A673 (cell line): ENCODE measurements at regions not wholly inside any gene's neighbourhood (a gene's known extent, or its start where the extent isn't known, plus 50 kb on each side); places are given as distances from the start of the nearest gene placed in this dataset.
"Not testable (repeated sequence)": the region's sequence is repeated elsewhere in the genome, so short reads cannot be mapped to it uniquely, and the experiment has no call there.

ENCODE experiments used
- BruUV-seq: library from RNA; stranded (reverse); fragments of 400-500 nt; replicated peaks from 2 replicates; lab custom pipeline; 2021; lab: Mats Ljungman, UMichigan
- CTCF ChIA-PET: fragments of 300-600 bp; sonication (Branson Sonifier 250); formaldehyde crosslinking; loops from one replicate; lab custom pipeline; 2022; ENCODE audit warnings: antibody characterized with exemption; lab: Charles Lee
- POLR2A ChIA-PET: fragments of 300-600 bp; sonication (Branson Sonifier 250); formaldehyde crosslinking; loops from one replicate; lab custom pipeline; 2022; ENCODE audit warnings: antibody characterized with exemption; ENCODE audit not compliant: low non-redundant PET; lab: Charles Lee
- DNase-seq: peaks from one replicate; pipeline ENCODE4 v3.0.0-alpha.2; 2015; ENCODE audit warnings: low spot score
- H3K27ac ChIP-seq: fragments of 200-600 bp; sonication (generic); 2 replicates; pipeline ENCODE4 v1.5.1; 2016; ENCODE audit warnings: mixed run types, low read depth, mild to moderate bottlenecking, mixed read lengths, antibody characterized with exemption, low read length; ENCODE audit not compliant: poor library complexity, severe bottlenecking
- H3K27me3 ChIP-seq: fragments of 200-600 bp; sonication (generic); replicated peaks from 2 replicates; pipeline ENCODE4 v1.6.1; 2017; ENCODE audit warnings: mixed run types, low read depth, mild to moderate bottlenecking, mixed read lengths, antibody characterized with exemption, low read length; ENCODE audit not compliant: insufficient read depth, poor library complexity
- H3K36me3 ChIP-seq: fragments of 200-600 bp; sonication (generic); 2 replicates; pipeline ENCODE4 v1.6.1; 2016; ENCODE audit warnings: mixed run types, mild to moderate bottlenecking, mixed read lengths, antibody characterized with exemption, low read length; ENCODE audit not compliant: insufficient read depth, poor library complexity, severe bottlenecking
- H3K4me1 ChIP-seq: fragments of 200-600 bp; sonication (generic); 2 replicates; pipeline ENCODE4 v1.6.1; 2017; ENCODE audit warnings: mixed run types, mild to moderate bottlenecking, mixed read lengths, antibody characterized with exemption, low read length; ENCODE audit not compliant: insufficient read depth, poor library complexity, severe bottlenecking
- H3K4me3 ChIP-seq: fragments of 200-600 bp; sonication (generic); 2 replicates; pipeline ENCODE4 v1.5.1; 2016; ENCODE audit warnings: low read depth, mixed run types, mild to moderate bottlenecking, mixed read lengths, low read length; ENCODE audit not compliant: poor library complexity, severe bottlenecking
- H3K9me3 ChIP-seq: fragments of 200-600 bp; sonication (generic); 2 replicates; pipeline ENCODE4 v1.6.1; 2016; ENCODE audit warnings: mixed run types, low read depth, mild to moderate bottlenecking, mixed read lengths, antibody characterized with exemption, low read length; ENCODE audit not compliant: poor library complexity, severe bottlenecking
- EZH2 ChIP-seq: fragments of 200-600 bp; sonication (generic); IDR thresholded peaks from 2 replicates; pipeline ENCODE4 v1.6.1; 2017; ENCODE audit warnings: borderline replicate concordance, low read depth, mild to moderate bottlenecking, mixed read lengths, antibody characterized with exemption, low read length; ENCODE audit not compliant: poor library complexity, severe bottlenecking
- intact Hi-C: fragments of 100-400 bp; cut with micrococcal nuclease; formaldehyde crosslinking; loops from one replicate; pipeline ENCODE4 v1.10.0; 2022; ENCODE audit not compliant: unreplicated experiment
- TF ChIP-seq, protein P1 (sequence below): fragments of 300-800, 200-600 bp; sonication (generic); conservative IDR thresholded peaks from 2 replicates; pipeline ENCODE4 v1.5.1; 2017; ENCODE audit warnings: low read depth, mild to moderate bottlenecking, antibody characterized with exemption, low read length, moderate library complexity, mixed read lengths

DNA sequence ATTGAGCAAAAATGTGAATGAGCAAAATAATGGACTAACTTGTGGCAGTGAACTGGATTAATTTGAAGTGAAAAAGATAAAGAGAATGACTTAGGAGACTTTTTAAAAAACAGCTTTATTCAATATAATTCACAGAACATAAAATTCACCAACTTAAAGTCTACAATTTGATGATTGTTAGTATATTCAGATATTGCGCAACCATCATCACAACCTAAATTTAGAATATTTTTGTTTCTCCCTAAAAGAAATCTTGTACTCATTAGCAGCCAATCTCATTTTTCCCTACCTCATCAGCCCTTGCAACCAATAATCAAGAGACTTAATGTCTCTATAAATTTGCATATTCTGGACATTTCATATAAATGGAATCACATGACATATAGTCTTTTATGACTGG is 496.5 kb downstream of the IGSF11 start:
- CTCF ChIA-PET, result no interaction called here
- no peaks in the 10 kb centered on the region for H3K27me3 ChIP-seq
- DNase-seq, result no peak
- peaks cover 4% of the 10 kb centered on the region for H3K9me3 ChIP-seq
- BruUV-seq, result no TSS peak
- H3K27ac ChIP-seq, result no peak overlapping the region
- POLR2A ChIA-PET, result no interaction called here
- H3K36me3 ChIP-seq, result no peaks in the 10 kb centered on the region
- intact Hi-C loops, result no loop called here
- TF ChIP-seq, protein P1, sequence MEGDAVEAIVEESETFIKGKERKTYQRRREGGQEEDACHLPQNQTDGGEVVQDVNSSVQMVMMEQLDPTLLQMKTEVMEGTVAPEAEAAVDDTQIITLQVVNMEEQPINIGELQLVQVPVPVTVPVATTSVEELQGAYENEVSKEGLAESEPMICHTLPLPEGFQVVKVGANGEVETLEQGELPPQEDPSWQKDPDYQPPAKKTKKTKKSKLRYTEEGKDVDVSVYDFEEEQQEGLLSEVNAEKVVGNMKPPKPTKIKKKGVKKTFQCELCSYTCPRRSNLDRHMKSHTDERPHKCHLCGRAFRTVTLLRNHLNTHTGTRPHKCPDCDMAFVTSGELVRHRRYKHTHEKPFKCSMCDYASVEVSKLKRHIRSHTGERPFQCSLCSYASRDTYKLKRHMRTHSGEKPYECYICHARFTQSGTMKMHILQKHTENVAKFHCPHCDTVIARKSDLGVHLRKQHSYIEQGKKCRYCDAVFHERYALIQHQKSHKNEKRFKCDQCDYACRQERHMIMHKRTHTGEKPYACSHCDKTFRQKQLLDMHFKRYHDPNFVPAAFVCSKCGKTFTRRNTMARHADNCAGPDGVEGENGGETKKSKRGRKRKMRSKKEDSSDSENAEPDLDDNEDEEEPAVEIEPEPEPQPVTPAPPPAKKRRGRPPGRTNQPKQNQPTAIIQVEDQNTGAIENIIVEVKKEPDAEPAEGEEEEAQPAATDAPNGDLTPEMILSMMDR, result no peak
- no peak for TF ChIP-seq EZH2
- H3K4me3 ChIP-seq, result no peak overlapping the region
- no peaks in the 10 kb centered on the region for H3K4me1 ChIP-seq

DNA sequence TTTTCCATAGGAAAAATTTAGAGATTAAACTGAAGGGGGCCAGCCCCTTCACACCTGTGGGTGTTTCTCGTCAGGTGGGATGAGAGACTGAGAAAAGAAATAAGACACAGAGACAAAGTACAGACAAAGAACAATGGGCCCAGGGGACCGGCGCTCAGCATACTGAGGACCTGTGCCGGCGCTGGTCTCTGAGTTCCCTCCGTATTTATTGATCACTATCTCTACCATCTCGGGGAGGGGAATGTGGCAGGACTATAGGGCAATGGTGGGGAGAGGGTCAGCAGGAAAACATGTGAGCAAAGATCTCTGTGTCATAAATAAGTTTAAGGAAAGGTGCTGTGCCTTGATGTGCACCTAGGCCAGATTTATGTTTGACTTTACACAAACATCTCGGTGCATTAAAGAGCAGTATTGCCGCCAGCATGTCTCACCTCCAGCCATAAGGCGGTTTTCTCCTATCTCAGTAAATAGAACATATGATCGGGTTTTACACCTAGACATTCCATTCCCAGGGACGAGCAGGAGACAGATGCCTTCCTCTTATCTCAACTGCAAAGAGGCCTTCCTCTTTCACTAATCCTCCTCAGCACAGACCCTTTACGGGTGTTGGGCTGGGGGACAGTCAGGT is 494.7 kb downstream of the IGSF11 start:
- H3K36me3 ChIP-seq, H3K4me3 ChIP-seq, H3K4me1 ChIP-seq, POLR2A ChIA-PET, intact Hi-C loops, DNase-seq, CTCF ChIA-PET, H3K27me3 ChIP-seq, BruUV-seq, H3K9me3 ChIP-seq, H3K27ac ChIP-seq: not testable (repeated sequence)

DNA sequence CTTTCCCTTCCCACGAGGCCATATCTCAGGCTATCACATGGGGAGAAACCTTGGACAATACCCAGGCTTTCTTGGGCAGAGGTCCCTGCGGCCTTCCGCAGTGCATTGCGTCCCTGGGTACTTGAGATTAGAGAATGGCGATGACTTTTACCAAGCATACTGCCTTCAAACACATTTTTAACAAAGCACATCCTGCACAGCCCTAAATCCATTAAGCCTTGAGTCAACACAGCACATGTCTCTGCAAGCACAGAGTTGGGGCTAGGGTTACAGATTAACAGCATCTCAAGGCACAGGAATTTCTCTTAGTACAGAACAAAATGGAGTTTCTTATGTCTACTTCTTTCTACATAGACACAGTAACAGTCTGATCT is 494.2 kb downstream of the IGSF11 start:
- H3K4me3 ChIP-seq, DNase-seq, H3K36me3 ChIP-seq, CTCF ChIA-PET, POLR2A ChIA-PET, BruUV-seq, H3K4me1 ChIP-seq, intact Hi-C loops, H3K27me3 ChIP-seq, H3K27ac ChIP-seq, H3K9me3 ChIP-seq: not testable (repeated sequence)

DNA sequence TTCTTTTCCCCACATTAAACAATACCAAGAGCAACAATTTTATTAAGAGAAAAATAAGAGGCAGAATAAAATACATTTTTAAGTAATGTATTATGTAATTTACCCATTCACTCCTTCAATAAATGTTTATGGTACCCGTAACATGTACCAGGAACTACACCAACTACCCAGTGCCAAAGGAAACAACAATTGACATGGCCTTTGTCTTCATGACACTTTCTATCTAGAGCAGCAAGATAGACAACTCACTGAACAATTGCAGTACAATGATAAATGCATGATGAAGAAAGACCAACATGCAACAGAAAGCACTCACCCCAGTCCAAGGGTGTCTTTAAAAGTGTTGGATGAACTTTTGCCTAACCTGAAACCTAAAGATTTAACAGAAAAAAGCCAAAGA is 493.8 kb downstream of the IGSF11 start:
- TF ChIP-seq EZH2, result no peak
- TF ChIP-seq, protein P1, result no peak
- no peak for DNase-seq
- ChIA-PET POLR2A (no interaction called here), CTCF (no interaction called here)
- no peak overlapping the region for H3K4me3 ChIP-seq
- intact Hi-C loops, result no loop called here
- H3K27me3 ChIP-seq, result no peaks in the 10 kb centered on the region
- no TSS peak for BruUV-seq
- H3K36me3 ChIP-seq, result no peaks in the 10 kb centered on the region
- no peak overlapping the region for H3K27ac ChIP-seq
- peaks cover 4% of the 10 kb centered on the region for H3K9me3 ChIP-seq
- no peaks in the 10 kb centered on the region for H3K4me1 ChIP-seq
